MCF 10A (cell line): ENCODE measurements at regions not wholly inside any gene's neighbourhood (a gene's known extent, or its start where the extent isn't known, plus 50 kb on each side); places are given as distances from the start of the nearest gene placed in this dataset.

Experiments
- BruUV-seq: library from RNA; stranded (reverse); fragments of 400-500 nt; replicated peaks from 2 replicates; lab custom pipeline; 2021; lab: Mats Ljungman, UMichigan
- CTCF ChIA-PET: fragments of 300-600 bp; sonication (Branson Sonifier 250); formaldehyde crosslinking; extraction: SDS; loops from one replicate; lab custom pipeline; 2021; ENCODE audit warnings: antibody characterized with exemption, inconsistent platforms; lab: Yijun Ruan, JAX
- POLR2A ChIA-PET: fragments of 300-600, 350-650 bp; sonication (Branson Sonifier 250); formaldehyde crosslinking; extraction: SDS; loops from one replicate; lab custom pipeline; 2020; ENCODE audit warnings: antibody characterized with exemption, inconsistent platforms; lab: Yijun Ruan, JAX
- DNase-seq: peaks from one replicate; pipeline ENCODE4 v3.0.0-alpha.2; 2018; ENCODE audit not compliant: unreplicated experiment
- H3K27ac Mint-ChIP-seq: one replicate; pipeline ENCODE4 v1.8.0; 2022; ENCODE audit warnings: mild to moderate bottlenecking, low read depth, mixed read lengths; ENCODE audit not compliant: unreplicated experiment
- H3K27me3 Mint-ChIP-seq: one replicate; pipeline ENCODE4 v1.8.0; 2022; ENCODE audit warnings: mixed read lengths; ENCODE audit not compliant: insufficient read depth, unreplicated experiment
- H3K36me3 Mint-ChIP-seq: one replicate; pipeline ENCODE4 v1.8.0; 2022; ENCODE audit warnings: mild to moderate bottlenecking, moderate library complexity, mixed read lengths; ENCODE audit not compliant: insufficient read depth, unreplicated experiment
- H3K4me1 Mint-ChIP-seq: one replicate; pipeline ENCODE4 v1.8.0; 2022; ENCODE audit warnings: mixed read lengths; ENCODE audit not compliant: insufficient read depth, unreplicated experiment
- H3K4me3 Mint-ChIP-seq: one replicate; pipeline ENCODE4 v1.8.0; 2022; ENCODE audit warnings: mild to moderate bottlenecking, moderate library complexity, mixed read lengths; ENCODE audit not compliant: unreplicated experiment
- H3K9me3 Mint-ChIP-seq: one replicate; pipeline ENCODE4 v1.8.0; 2022; ENCODE audit warnings: mixed read lengths; ENCODE audit not compliant: unreplicated experiment
- CTCF ChIP-seq: fragments of 200-600 bp; IDR thresholded peaks from one replicate; pipeline ENCODE4 v1.8.0; 2022; ENCODE audit warnings: antibody characterized with exemption, mild to moderate bottlenecking; ENCODE audit not compliant: unreplicated experiment
- intact Hi-C: fragments of 100-400 bp; cut with micrococcal nuclease; formaldehyde crosslinking; loops from 2 replicates; pipeline ENCODE4 v1.14.1; 2022

GRCh38 chr20:39624316-39624715, 662.2 kb downstream of the DHX35 start:
- POLR2A ChIA-PET = interaction anchor here (1.1 to 2.5 kb wide), 2 partner anchors 18 to 254 kb away, joined by 3 to 19 read pairs; no protein-coding TSS in a partner anchor
- Mint-ChIP-seq H3K9me3 (no peaks in the 10 kb centered on the region), H3K27me3 (no peaks in the 10 kb centered on the region), H3K36me3 (peaks cover 4% of the 10 kb centered on the region), H3K27ac (peak overlapping the region; percentile 72), H3K4me1 (peaks cover 36% of the 10 kb centered on the region), H3K4me3 (no peak overlapping the region)
- no peak for TF ChIP-seq CTCF
- CTCF ChIA-PET = no interaction called here
- intact Hi-C loops = no loop called here
- DNase-seq = peak; percentile 11
- no TSS peak for BruUV-seq

GRCh38 chr20:39623584-39624234, 661.6 kb downstream of the DHX35 start:
- H3K4me1 Mint-ChIP-seq = peaks cover 36% of the 10 kb centered on the region
- POLR2A ChIA-PET = interaction anchor here (0.6 to 2.5 kb wide), 4 partner anchors 18 to 255 kb away, joined by 3 to 19 read pairs (median 4); no protein-coding TSS in a partner anchor
- intact Hi-C loops = no loop called here
- peaks cover 4% of the 10 kb centered on the region for H3K36me3 Mint-ChIP-seq
- peak overlapping the region; percentile 72 for H3K27ac Mint-ChIP-seq
- no peaks in the 10 kb centered on the region for H3K9me3 Mint-ChIP-seq
- CTCF ChIA-PET = interaction anchor here (0.6 kb wide), 1 partner anchor 150 kb away, joined by 5 read pairs; no protein-coding TSS in a partner anchor
- peak; percentile 67 for DNase-seq
- no peaks in the 10 kb centered on the region for H3K27me3 Mint-ChIP-seq
- H3K4me3 Mint-ChIP-seq = no peak overlapping the region
- TF ChIP-seq CTCF = no peak
- BruUV-seq = no TSS peak

- TF ChIP-seq CTCF = no peak
- CTCF ChIA-PET = no interaction called here
- intact Hi-C loops = no loop called here
- no peaks in the 10 kb centered on the region for H3K9me3 Mint-ChIP-seq
- peaks cover 17% of the 10 kb centered on the region for H3K4me1 Mint-ChIP-seq
- peaks cover 4% of the 10 kb centered on the region for H3K36me3 Mint-ChIP-seq
- POLR2A ChIA-PET = interaction anchor here (0.9 kb wide), 1 partner anchor 13 kb away, joined by 3 read pairs; no protein-coding TSS in a partner anchor
- no TSS peak for BruUV-seq
- no peaks in the 10 kb centered on the region for H3K27me3 Mint-ChIP-seq
- no peak for DNase-seq
- H3K27ac Mint-ChIP-seq = no peak overlapping the region
- H3K4me3 Mint-ChIP-seq = no peak overlapping the region
These were observed 657.2 kb downstream of the DHX35 start for GRCh38 chr20:39619271-39619785.

- ChIA-PET CTCF (interaction anchor here (0.8 kb wide), 1 partner anchor 562 kb away, joined by 5 read pairs; no protein-coding TSS in a partner anchor), POLR2A (no interaction called here)
- H3K27ac Mint-ChIP-seq = no peak overlapping the region
- no peaks in the 10 kb centered on the region for H3K27me3 Mint-ChIP-seq
- DNase-seq = no peak
- peaks cover 10% of the 10 kb centered on the region for H3K4me1 Mint-ChIP-seq
- H3K36me3 Mint-ChIP-seq = no peaks in the 10 kb centered on the region
- no peak for TF ChIP-seq CTCF
- peaks cover 6% of the 10 kb centered on the region for H3K9me3 Mint-ChIP-seq
- intact Hi-C loops = no loop called here
- no TSS peak for BruUV-seq
- no peak overlapping the region for H3K4me3 Mint-ChIP-seq
These were observed 649.8 kb downstream of the DHX35 start for GRCh38 chr20:39611901-39612300.
